Gastrocnemius medialis (tissue), 4 donors: ENCODE measurements at regions not wholly inside any gene's neighbourhood (a gene's known extent, or its start where the extent isn't known, plus 50 kb on each side); places are given as distances from the start of the nearest gene placed in this dataset.

Experiments
- CTCF ChIP-seq, 5 experiments: fragments of 450-650 bp in 3 of 5; fragments of 200-600 bp in 2 of 5; sonication (generic) in 2 of 5; IDR thresholded peaks in 4 of 5; conservative IDR thresholded peaks in 1 of 5; 1 replicate in 4 of 5; 2 replicates in 1 of 5; pipeline ENCODE4 v1.5.1; 2016 to 2019; ENCODE audit warnings: antibody characterized with exemption in 5 of 5, mild to moderate bottlenecking in 3 of 5, moderate library complexity in 3 of 5
- POLR2A ChIP-seq, 2 donors: fragments of 450-650 bp; IDR thresholded peaks; one replicate each; pipeline ENCODE4 v1.6.1; 2017; ENCODE audit warnings: antibody characterized with exemption in 2 of 2, mild to moderate bottlenecking in 2 of 2, moderate library complexity in 2 of 2

GRCh38 chr5:87784311-87784710 lies 371.6 kb upstream of the CCNH start:
- no peak for TF ChIP-seq POLR2A (IDR thresholded peaks at IDR 0.05)
- TF ChIP-seq CTCF (IDR thresholded peaks at IDR 0.05 in 4 of 5, conservative IDR thresholded peaks at IDR 0.05 in 1 of 5), result no peak
